HG03571 (cell line): ENCODE measurements at regions not wholly inside any gene's neighbourhood (a gene's known extent, or its start where the extent isn't known, plus 50 kb on each side); places are given as distances from the start of the nearest gene placed in this dataset.
"Not testable (repeated sequence)": the region's sequence is repeated elsewhere in the genome, so short reads cannot be mapped to it uniquely, and the experiment has no call there.

Experiments used
- ATAC-seq: cut with Tn5 transposase; IDR thresholded peaks from one replicate; pipeline ENCODE4 v1.9.1; 2021; ENCODE audit not compliant: unreplicated experiment

DNA sequence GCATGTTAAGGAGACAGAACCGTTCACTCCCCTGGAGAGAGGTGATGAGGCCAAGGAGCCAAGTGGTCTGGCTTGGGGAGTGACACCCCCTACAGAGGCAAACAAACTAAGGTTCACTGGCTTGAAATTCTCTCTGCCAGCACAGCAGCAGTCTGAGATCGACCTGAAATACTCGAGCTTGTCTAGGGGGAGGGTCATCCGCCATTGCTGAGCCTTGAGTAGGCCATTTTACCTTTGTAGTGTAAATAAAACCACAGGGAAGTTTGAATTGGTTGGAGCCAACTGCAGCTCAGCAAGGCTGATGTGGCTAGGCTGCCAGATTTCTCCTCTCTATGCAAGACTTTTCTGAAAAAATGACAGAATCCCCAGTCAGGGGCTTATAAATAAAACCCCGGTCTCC, 52.9 kb downstream of the CDY2B start:
- ATAC-seq = not testable (repeated sequence)

DNA sequence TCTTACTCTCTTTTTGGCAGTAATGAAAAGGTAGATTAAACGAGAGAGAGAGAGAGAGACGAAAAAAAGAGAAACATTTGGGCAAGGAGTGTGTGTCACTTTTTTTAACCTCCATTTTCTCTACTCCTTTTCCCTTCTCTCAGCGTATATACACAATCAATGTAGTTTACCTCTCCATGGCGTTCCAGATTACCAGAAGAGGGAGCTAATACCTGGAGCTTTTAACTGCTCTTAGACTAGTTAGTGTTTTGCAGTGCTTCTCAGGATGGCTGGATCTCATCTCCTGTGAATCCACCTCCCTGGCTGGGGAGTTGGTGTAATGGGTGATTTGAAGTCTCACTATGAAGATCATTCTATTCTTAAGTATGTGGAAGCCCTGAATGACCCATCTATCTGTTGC, 60.3 kb downstream of the CDY2B start:
- not testable (repeated sequence) for ATAC-seq

DNA sequence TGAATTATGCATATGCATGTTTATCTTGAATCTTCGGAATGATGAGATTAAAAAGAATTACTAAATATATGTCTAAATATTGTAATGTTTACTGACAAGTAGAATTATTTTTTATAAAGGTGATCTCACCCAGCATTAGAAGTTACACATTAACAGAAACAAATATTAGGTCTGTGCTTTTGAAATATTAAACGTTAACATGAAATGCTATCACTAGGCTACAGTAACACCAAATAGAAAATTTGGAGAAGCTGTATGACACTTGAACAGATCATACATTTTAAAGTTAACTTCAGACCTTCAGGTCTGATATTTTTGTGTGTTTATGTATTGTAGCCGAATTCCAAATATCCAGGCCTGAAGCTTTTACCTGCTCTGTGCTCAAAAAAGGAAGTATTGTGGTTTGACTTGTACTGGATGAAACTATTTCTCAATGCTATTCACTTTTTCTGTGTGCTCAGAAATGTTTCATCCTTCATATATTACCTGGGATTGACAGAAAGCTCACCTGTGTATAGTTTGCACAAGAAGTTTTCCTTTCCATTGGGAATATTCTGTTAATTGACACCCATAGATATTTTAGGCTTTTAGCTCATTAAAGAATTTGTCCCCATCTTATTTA, 60.9 kb downstream of the CDY2B start:
- not testable (repeated sequence) for ATAC-seq

DNA sequence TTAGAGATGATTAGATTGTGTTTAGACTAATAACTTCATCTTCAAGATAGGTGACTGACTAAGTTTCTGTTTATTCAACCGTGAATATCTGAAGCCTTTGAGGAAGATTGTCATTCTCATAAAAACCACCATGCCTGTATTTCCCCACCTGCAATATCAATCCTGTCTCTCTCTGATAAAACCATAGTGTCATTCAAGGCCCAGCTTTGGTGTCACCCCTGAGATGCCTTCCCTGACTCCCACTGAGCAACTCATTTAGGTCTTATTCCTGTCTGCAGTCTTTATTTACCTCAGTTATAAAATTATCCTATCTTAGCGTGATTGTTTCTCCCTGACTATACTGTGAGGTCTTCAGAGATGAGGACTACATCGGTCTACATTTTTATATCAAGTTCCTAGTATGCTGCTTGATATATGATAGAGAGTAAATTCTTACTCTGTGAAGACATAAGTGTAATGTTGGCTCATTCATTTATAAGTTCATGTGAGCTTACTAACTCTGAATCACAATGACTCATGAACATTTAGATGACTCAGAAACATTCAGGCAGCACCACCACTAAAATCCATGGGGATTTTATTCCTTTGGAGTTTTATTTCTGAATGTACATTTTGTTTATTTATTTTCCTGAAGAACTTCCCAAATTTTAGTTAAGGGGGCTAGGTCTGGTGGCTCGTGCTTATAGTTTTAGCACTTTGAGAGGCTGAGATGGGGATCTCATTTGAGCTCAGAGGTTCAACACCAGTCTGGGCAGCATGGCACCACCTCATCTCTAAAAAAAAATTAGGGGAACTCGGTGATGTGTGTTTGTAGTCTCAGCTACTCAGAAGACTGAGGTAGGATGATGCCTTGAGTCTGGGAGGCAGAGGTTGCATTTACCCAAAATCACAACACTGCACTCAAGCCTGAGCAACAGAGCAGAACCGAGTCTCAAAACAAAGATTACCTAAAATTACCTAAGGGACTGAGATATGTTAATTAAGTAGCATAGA, 62.6 kb downstream of the CDY2B start:
- not testable (repeated sequence) for ATAC-seq

DNA sequence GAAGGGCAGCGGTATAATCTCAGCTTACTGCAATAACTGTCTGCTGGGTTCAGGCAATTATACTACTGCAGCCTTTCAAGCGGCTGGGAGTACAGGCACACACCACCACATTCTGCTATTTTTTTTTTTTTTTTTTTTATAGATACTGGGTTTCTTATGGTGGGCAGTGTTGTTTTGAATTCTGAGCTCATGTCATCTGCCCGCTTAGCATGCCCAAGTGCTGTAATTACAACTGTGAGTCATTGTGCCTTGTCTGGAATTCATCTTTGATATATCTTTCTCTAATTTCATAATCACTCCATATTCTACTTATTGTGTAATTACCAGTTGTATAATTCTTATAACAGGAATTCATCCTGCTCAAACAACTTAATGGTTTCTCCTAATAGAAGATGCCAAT, 67.4 kb downstream of the CDY2B start:
- ATAC-seq = not testable (repeated sequence)

DNA sequence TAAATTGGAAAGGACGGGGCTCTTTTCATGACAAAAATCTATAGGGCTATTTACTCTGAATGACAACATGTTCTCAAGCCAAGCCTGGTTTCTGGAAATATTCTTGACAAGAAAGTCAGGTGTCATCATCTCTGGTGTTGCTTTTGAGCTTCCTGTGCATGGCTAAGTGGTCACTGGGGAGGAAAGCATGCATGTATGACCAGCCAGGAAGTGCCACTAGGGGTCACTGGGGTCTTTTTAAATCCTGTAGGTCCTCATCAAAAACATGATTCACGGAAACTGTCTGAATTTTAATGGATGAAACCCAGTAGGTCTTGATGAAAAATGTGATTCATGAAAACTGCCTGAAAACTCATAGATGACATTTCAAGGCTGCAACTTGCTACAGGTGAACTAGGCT, 80.1 kb downstream of the CDY2B start:
- not testable (repeated sequence) for ATAC-seq

DNA sequence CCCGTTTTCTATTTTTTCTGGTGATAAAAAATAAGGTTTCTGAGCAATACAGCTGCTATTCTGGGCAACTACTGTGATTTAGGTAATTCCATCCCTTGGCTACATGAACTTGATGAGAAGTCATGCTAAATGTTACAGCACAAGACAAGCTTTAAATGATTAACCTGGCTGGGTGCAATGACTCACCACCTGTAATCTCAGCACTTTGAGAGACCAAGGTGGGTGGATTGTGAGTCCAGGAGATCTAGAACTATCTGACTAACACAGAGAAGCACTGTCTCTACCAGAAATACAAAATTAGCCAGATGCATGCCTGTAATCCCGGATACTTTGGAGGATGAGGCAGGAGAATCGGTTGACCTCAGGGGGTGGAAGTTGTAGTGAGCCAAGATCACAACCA, 92.8 kb downstream of the CDY2B start:
- ATAC-seq = not testable (repeated sequence)

DNA sequence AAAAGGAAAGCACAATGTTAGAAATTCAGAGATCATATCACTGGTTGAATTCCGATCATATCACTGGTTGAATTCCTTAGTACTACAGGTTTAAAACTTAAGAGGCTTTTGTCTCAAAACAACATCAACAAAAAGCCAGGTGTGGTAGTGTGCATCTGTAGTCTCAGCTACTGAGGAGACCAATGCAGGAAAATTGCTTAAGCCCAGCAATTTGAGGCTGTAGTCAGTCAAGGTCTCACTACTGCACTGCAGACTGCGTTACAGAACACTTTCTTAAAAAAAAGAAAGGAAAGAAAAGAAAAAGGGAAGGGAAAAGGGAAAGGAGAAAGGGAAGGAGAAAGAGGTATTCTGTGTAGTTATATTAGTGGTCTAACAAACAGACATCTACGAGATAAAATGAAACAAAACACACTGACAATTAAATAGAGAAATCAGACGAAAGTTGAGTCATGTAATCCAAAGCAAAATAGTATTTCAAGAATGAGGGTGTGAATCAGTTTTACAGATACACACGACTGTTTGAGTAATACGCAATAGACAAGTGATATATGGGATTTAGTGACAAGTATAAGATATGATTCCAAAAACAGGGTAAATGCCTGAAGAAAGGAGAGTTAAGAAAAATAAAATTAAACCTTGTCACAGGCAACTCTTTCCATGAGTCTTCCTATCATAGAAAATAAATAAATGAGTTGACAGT, 113.9 kb downstream of the CDY2B start:
- not testable (repeated sequence) for ATAC-seq

DNA sequence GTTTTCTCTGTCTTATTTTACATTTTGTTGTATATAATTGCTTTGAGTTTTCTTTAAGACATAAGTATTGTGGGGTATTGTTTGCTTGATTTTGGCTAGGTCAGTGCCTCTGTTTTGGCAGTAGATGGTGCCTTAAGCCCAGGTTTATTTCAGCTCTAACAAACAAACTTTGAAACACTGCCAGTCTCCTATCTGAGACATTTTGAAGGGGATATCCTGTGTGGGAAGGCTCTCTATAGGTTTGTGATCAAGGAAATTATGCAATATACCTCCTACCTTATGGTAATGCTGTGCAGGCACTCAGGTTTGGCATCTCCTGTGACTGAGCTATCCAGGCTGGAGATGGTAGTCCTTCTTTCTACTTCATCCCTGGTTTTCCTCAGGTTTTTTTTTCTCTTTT, 120.8 kb downstream of the CDY2B start:
- ATAC-seq = not testable (repeated sequence)

DNA sequence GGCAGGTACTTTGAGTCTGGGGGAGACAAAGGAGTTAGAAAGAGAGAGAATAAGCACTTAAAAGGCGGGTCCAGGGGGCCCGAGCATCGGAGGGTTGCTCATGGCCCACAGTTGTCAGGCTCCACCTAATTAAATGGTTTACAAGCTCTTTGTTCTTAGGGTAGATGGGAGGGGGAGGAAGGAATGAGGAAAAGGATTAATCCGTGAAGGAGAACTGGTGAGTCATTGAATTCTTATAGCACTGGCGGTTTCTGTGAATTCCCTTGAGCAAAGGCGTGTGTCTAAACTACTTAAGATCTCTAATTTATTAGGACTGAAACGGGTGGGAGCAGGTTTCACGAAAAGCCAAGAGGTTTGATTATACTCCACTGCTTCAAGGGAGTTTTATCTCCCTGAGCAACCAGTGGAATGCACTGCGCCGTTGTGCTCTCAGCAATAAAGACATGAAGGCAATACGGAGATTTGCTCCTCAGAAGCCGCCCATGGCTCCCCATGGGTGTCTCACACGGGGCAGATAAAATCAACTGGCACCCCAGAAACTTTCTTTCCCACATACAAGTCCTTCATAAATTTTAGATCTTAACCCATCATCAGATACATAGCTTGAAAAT, 127.0 kb downstream of the CDY2B start:
- not testable (repeated sequence) for ATAC-seq

DNA sequence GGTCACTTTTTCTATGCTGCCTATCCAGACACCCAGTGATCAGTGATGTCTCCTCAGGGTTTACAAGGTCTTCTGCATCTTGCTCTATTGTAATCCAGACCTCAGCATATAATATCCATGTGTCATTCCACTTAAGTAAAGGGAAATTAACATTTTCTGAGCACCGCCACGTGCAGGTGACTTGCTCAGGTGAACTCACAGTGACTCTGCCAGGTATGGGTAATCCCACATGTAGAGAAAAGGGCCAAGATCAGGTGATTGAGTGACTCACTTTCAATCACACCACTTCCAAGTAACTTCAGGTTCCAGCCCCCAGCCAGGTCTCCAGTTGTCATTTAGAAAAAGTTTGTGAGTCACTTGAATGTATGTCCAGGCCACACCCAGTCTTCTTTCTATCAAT, 140.2 kb downstream of the CDY2B start:
- ATAC-seq = not testable (repeated sequence)

DNA sequence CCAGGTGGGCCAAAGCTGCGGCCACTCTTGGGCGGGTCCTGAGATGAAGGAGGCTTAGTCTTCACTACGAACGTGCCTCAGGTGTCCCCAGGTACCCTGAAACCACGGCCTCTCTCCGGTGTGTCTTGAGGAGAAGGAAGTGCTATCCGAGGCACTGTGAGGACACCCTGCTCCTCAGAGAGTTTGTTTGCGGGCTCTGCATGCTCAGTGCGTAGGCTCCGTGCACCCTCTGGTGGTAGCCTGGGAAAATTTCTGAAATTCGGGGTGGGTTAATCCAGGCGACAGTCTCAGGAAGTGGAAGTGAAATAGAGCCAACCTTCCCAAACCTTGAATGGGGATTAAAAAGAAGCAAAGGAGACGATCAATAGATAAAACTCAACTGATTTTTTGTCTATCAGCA, 150.5 kb downstream of the CDY2B start:
- ATAC-seq = not testable (repeated sequence)

DNA sequence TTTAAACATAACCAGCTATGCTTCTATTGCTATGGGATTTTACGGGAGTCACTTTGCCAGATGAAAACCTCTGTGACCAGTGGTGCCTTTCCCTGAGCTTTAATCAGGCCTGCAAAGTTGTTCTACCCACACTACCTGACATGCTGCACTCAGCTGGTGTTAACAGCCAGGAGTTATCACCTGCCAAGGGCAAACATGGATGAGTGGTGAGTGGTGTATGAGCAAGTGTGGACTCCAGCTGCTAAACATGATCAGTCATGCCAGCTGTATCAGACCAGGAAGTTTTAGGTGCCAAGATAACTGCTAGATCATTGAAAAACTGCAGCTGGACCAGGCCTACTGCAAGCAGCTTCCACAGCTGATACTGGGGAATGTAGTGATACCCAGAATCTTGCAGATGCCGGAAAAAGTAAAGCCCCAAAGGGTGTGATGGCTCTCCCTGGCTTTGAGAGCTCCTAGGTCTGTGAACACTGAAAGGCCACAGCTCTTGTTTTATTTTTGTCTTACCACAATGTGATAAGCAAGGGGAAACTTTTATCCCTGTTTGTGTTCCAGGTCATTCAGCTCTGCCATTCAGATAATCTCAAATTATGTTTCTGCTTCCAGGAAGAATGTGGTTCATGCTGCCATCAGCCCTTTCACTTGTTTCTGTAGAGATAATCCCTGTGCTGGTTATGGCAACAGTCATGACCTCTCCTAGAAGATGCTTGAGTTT, 163.5 kb downstream of the CDY2B start:
- not testable (repeated sequence) for ATAC-seq

DNA sequence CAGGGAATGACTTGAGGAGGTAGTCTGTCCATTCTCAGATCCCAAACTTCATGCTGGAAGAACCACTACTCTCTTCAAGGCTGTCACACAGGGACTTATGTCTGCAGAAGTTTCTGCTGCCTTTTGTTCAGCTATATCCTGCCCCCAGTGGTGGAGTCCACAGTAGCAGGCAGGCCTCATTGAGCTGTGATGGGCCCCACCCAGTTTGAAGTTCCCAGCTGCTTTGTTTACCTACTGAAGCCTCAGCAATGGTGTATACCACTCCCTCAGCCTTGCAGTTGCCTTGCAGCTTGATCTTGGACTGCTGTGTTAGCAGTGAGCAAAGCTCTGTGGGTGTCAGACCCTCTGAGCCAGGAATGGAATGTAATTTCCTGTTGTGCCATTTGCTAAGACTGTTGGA, 212.0 kb downstream of the CDY2B start:
- not testable (repeated sequence) for ATAC-seq

DNA sequence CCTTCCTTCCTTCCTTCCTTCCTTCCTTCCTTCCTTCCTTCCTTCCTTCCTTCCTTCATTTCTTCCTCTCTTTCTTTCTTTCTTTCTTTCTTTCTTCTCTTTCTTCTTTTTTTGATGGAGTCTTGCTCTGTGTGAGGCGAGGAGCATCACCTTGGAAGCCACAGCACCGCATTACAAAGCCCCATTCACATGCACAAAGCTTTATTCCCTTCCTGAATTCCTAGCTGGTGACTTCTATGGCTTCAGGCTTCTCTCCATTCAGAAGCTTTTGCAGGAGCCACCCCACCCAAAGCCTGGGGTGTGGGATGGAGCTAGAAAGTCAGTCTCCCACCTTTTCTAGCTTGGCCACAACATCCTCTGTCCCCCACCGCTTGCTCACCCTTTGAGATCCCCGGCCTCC, 237.0 kb downstream of the CDY2B start:
- ATAC-seq = not testable (repeated sequence)

DNA sequence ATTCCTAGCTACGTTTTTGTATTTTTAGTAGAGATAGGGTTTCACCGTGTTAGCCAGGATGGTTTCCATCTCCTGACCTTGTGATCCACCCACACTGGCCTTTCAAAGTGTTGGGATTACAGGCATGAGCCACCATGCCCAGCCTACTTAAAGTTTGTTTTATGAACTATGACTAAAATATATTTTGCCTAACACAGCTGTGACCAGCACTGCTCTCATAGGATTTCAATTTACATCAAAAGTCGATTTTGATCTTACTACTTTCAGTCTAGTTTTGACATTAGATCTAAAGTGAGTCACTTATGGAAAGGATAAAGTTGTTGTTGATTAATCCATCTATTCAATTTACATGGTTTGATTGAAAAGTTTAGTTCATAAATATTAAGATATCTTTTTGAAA, 245.5 kb downstream of the CDY2B start:
- ATAC-seq = not testable (repeated sequence)

DNA sequence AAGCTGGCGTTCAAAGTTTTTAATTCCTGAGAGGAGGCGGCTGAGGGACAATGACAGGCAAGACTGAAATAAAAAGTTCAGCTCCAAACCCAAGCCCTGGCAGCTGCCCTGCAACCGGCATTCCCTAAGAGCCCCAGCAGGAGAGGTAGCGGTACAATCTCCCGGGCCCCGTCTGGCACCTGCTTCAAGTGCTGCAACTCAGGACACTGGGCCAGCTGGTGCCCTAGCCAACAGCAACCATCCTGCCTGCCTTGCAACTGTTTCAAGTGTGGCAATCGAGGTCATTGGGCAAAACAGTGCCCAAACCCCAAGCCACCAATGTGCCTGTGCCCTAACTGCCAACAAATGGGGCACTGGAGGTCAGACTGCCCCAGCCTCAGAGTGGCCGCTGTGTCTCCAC, 268.8 kb downstream of the CDY2B start:
- ATAC-seq = not testable (repeated sequence)

DNA sequence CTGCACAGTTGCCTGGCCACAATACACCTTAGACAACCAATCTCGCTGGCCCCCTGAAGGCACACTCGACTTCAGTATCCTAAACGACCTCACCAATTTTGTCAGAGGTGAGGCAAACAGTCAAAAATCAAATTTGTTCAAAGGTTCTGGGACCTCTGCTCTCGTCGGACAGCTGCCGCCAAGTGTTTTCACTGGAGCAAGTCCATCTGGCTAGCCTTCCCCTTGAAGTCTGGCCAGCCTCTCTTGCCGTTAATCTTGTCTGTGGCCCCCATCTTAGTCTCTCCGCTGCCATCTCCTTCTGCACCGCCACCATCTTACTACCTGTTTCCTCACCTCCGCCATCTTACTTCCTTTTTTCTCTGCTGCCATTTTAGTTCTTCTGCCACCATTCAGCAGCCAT, 269.4 kb downstream of the CDY2B start:
- not testable (repeated sequence) for ATAC-seq

DNA sequence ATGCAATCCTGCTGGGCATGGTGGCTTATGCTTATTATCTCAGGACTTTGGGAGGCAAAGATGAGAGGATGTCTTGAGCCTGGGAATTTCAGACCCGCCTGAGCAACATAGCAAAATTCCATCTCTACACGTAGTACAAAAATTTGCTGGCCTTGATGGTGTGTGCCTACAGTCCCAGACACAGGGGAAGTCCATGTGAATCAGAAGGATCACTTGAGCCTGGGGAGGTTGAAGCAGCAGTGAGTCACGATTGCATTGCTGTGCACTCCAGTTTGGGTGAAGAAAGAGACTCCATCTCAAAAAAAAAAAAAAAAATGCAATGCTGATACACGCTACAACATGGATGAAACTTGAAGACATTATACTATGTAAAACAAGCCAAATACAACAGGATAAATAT, 272.9 kb downstream of the CDY2B start:
- ATAC-seq = not testable (repeated sequence)

DNA sequence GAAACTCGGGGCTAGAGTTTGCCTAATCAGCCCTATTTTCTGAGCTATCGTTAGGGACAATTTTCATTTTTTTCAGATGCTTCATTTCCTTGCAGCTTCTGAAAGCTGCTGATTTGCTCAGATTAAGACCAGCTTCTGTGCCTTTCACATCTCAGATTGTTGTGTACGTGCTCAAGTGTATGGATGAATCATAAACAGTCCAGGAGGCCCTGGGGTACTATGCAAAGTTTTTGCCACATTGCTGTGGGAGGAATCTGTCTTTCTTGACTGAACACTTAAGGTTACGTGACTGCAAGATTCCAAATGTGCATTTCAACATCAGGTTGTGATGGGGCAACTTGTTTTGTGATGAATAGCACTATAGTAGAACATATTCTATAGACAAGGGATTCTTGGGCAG, 280.8 kb downstream of the CDY2B start:
- not testable (repeated sequence) for ATAC-seq
